ENCODE measurements at regions not wholly inside any gene's neighbourhood (a gene's known extent, or its start where the extent isn't known, plus 50 kb on each side); places are given as distances from the start of the nearest gene placed in this dataset.
"Not testable (repeated sequence)": the region's sequence is repeated elsewhere in the genome, so short reads cannot be mapped to it uniquely, and the experiment has no call there.

DNA sequence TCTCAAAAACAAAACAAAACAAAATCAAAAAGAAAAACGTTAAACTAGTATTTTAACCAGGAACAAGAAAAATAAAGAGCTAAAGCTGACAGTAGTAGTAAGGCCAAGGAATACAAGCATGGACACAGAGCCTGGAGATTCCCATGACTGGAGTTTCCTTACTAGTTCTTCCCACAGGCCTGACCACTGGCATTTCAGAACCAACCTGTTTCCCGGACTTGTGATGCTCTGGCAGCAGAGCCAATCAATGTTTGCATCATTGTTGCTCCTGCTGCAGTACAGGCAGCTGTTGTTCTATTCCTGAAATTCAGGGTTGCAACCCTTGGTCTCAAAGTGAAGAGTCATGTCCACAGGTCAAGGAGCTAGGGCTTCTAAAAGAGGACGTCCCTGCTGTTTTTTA lies 111.3 kb upstream of the WARS2 start:
- peak; percentile 64 for DNase-seq (ENCODE audit: low read depth)

GRCh38 chr1:119253366-119253765 lies 112.9 kb upstream of the WARS2 start:
- DNase-seq (ENCODE audit: low read depth) = no peak

GRCh38 chr1:119254067-119254720 lies 113.7 kb upstream of the WARS2 start:
- DNase-seq (ENCODE audit: low read depth) = peak; percentile 63

DNA sequence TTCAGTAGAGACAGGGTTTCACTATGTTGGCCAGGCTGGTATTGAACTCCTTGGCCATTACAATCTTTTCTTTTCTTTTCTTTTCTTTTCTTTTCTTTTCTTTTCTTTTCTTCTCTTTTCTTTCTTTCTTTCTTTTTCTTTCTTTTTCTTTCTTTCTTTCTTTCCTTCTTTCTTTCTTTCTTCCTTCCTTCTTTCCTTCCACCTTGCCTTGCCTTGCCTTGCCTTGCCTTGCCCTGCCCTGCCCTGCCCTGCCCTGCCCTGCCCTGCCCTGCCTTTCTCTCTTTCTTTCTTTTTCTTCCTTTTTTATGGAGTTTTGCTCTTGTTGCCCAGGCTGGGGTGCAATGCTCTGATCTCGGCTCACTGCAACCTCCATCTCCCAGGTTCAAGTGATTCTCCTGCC lies 112.5 kb upstream of the HAO2 start:
- not testable (repeated sequence) for DNase-seq (ENCODE audit: low read depth)

GRCh38 chr1:119260506-119260905 lies 108.1 kb upstream of the HAO2 start:
- no peak for DNase-seq (ENCODE audit: low read depth)

GRCh38 chr1:119266386-119266785 lies 102.2 kb upstream of the HAO2 start:
- no peak for DNase-seq (ENCODE audit: low read depth)

- no peak for DNase-seq (ENCODE audit: low read depth)
Observed at GRCh38 chr1:119266858-119267257, 101.7 kb upstream of the HAO2 start.

- DNase-seq (ENCODE audit: low read depth) = not testable (repeated sequence)
Observed at GRCh38 chr1:119267288-119267687, 101.3 kb upstream of the HAO2 start.

DNA sequence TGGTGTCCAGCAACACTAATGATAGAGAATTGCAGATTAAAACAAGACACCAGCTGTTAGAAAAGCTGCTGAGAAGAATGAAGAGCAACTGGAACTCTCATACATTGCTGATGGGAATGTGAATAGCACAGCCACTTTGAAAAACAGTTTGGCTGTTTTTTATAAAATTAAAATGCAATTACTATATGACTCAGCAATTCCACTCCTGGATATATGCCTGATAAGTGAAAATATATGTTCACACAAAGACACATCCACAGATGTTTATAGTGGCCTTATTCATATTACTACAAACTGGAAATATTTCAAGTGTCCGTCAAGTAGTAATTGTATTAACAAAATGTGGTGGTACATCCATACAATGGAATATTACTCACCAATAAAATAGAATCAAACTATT lies 99.7 kb upstream of the HAO2 start:
- no peak for DNase-seq (ENCODE audit: low read depth)

- DNase-seq (ENCODE audit: low read depth) = peak; percentile 77
Observed at GRCh38 chr1:119275145-119276134, 93.1 kb upstream of the HAO2 start.

DNA sequence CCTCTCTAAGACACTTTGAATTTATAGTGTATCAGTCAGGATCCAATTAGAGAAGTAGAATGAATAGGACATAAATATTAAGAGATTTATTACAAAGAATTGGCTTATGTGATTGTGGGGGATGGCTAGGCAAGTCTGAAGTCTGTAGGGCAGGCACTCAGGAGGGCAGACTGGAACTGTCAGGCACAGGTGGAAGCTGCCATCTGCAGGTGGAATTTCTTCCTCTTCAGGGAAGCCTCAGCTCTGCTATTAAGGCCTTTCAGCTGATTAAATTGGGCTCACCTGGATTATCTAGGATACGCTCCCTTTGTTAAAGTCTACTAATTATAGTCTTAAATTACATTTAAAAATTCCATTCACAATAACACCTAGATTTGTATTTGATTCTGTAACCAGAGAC lies 92.0 kb upstream of the HAO2 start:
- DNase-seq (ENCODE audit: low read depth) = no peak

DNA sequence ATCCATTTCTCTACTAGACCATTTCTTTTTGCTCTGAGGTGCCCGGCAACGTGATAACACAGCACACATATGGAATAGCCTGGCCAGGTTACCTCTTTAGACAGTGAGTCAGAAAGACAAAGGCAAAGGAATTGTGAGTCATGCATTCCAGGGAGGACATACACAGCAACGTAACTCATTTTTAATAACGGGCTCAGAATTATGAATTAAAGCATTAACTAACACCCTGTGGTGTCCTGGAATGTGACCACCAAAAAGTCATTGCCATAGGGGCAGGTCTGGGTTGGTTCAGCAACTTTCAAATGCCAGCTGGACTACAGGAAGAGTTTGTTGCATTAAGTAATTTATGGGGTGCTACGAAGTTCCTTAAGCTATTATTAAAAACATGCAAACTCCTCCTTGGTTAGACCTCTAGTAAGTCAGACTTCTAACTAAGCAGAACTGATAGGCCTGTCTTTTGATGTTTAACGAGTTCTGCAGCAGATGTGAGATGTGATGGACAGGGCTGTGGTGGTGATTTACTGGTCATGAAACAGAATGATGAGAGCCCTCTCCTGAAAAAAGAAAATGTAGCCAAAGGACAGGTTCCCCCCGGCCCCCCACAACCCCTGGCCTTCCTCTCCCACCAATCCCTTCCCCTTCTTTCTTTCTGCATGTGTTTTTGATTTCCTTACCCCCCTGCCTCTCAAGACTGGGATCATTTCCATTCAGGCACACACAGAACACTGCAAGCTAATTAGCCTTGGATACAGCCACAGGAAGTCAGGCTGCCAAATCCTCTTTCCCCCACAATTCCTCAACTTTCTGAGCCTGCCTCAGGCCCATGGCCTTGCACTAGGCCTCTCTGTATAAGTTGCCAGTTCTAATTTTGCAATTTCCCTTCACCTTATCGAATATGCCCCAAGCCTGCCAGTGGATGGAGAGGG lies 88.9 kb upstream of the HAO2 start:
- DNase-seq (ENCODE audit: low read depth) = peak; percentile 65

DNA sequence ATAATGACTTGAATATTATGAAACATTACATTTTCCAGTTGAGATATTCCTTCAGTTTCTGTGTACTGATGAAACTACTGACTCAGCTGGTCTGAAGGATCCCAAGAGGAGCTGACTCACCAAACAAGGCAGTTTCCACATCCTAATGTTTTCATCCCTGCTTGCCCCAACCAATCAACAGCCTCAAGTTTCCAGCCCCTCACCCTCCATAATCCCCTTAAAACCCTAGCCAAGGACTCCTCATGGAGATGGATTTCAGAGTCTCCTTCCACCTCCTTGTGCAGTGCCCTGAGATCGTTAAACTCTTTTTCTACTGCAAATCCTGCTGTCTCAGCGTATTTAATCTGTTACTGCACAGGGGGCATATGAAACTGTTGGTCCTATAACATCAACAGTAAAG lies 83.1 kb upstream of the HAO2 start:
- peak; percentile 61 for DNase-seq (ENCODE audit: low read depth)

DNA sequence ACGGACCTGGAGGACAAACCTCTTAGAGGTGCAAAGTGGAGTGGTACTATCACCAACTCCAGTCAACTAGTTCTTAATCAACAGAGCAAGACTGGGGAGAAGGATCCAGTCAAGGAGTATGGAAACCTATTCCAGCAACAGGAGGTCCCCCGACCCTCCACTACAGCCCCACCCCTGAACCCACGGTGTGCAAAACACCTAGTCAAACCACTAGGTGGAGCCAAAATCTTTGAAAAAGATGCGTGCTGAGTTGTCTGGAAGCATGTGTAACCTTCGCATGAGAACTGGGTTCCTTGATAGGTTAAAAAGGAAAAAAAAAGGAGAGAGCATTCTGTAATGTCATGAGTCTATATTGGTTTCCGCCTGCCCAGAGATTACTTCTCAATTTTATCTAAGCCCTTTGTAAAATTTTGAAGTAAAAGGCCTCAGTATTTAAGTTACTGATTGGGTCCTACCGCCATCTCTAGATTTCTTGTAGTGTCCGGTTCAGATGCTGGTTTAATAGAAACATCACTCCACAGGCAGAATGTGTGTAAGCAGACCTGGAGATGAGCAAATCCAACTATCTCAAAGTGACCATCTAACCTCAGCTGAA lies 81.9 kb upstream of the HAO2 start:
- DNase-seq (ENCODE audit: low read depth) = peak; percentile 52

DNA sequence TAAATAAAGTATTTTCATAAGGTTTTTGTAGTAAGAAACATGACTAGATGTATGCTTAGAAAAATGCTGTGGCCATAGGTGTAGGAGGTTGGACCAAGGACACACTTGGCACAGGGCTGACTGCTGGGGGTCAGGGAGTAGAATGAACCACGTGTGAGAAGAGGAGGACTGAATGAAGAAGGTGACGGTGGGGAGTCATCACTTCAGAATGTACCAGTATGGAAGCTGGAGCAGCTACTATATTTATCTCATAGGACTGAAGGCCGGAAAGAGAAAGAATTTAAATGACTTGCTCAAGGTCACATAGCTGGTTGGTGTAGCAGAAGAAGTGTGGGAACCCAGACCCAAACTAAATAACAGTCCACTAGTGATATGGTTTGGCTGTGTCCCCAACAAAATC lies 79.8 kb upstream of the HAO2 start:
- DNase-seq (ENCODE audit: low read depth) = peak; percentile 30

GRCh38 chr1:119290297-119290696 lies 78.3 kb upstream of the HAO2 start:
- DNase-seq (ENCODE audit: low read depth) = no peak

- DNase-seq (ENCODE audit: low read depth) = peak; percentile 92
Observed at GRCh38 chr1:119291611-119292206, 76.9 kb upstream of the HAO2 start.

GRCh38 chr1:119293797-119294196 lies 74.8 kb upstream of the HAO2 start:
- no peak for DNase-seq (ENCODE audit: low read depth)

DNA sequence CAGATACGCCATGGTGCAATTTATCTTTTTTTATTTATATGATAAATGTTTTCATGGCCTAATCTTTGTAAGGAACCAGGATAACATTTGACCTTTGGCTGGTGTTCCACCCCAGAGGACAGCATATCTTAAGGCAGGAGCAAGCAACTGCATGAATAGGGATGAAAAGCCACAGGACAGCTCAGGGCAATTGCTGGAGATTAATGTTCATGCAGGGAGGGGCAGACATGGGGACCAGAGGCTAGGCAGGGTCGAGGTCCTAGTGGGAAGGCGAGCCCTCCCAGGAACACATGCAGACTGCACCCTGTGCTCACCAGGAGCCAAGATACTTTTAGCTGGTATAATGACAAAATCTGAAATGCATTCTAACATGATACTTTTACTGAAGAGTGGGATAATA lies 74.4 kb upstream of the HAO2 start:
- no peak for DNase-seq (ENCODE audit: low read depth)

DNA sequence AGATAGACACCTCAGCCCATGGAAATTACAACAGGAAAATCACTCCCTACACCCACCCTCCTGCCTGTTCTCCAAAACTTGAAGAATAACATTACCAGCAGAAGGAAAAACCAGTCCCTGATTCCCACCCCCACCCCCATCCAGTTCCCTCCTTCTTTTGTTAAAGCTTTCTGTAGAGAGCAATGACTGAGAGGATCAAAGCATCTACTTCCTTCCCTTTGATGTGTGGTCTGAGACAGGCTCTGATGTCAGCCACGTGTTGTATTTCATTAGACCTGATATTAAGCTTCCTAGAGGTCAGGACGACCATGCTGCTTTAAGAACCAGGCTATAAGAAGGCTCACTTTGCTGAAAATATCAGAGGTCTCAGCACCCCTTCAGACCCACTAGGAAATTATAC lies 73.9 kb upstream of the HAO2 start:
- DNase-seq (ENCODE audit: low read depth) = no peak
